ENCODE measurements at regions not wholly inside any gene's neighbourhood (a gene's known extent, or its start where the extent isn't known, plus 50 kb on each side); places are given as distances from the start of the nearest gene placed in this dataset.

DNA sequence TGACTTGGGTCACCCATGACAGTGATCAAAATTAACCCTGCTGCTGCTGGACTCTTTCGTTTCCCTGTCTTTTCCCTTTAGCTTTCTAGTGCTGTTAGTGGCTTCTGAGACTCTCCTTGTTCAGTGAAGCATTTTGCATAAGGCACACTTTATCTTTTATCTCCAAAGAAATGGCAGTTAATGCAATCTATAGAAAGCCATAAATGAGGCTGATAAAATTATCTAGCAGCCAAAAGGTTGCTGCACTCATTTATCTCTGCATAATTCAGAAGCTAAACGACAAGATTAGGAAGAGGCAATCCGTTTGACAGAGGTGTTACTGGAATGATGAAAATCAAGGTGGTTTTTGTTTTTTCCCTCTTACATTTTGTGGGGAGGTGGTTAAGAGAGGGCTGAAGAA lies 1109.5 kb upstream of the EEF2KMT start:
- no peak for DNase-seq

DNA sequence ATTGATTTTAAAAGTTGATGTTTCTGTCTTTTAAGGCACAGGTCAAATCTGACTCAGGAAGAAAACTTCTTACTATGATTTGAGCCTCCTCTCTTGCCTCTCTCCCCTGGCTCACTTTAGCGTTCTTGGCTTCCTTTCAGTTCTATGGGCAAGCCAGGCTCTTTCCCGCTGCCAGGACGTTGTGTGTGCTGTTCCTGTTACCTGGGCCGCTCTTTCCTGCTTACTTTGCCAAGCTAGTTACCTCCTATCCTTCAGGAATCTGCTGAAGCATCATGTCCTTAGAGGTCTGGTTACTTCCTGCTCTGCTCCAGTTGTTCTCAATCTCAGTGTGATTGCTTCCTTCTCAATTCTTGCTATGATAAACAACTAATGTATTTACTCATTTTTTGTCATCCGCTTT lies 1108.5 kb upstream of the EEF2KMT start:
- DNase-seq, result no peak

DNA sequence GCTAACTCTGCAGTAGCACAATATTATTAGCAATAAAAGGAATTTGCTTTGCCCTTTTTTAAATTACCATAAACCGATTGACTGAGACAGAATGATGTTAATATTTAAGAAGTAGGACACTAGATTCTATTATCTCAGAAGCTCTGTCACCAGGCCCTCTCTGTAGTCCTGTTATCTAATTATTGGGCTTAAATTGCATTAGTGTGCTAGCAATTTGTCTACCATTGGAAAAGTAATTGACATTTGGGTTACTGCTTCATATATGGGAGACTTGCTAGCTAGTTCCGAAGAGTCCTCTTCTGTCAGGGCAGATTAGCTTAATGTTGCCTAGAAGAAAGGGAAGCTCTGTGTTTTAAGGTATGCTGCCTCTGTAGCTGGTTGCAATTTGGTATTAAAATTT lies 1107.3 kb upstream of the EEF2KMT start:
- no peak for DNase-seq

DNA sequence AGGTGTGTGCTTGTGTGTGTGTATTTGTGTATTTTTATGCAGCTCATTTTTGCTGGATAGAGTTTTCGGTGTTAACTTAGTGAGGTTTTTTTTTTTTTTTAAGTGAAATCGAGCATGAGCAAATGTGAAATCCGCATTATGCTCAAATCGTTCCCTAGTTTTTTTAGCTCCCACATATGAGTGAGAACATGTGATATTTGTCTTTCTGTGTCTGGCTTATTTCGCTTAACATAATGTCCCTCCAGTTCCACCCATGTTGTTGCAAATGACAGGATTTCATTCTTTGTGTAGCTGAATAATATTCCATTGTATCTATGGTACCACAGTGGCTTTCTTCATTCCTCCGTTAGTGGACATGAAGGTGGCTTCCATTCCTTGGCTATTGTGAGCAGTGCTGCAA lies 1103.3 kb upstream of the EEF2KMT start:
- no peak for DNase-seq

DNA sequence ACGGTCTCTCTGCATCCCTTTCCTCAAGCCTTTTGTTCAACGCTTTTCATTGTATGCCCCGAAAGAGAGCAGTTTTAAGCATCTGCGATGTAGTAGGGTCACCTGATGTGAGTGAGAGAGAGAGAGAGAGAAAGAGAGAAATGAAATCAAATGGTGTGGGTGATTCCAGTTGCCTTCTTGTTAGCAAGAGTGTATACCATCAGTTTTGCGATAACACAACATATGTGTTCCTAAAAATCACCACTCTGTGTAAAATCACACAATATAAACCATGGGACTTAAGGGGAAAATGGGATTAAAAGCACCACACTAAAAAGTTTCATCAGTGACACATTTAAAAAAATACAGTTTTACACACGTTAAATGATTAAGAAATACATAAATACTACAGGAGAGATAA lies 1102.7 kb upstream of the EEF2KMT start:
- DNase-seq, result no peak

DNA sequence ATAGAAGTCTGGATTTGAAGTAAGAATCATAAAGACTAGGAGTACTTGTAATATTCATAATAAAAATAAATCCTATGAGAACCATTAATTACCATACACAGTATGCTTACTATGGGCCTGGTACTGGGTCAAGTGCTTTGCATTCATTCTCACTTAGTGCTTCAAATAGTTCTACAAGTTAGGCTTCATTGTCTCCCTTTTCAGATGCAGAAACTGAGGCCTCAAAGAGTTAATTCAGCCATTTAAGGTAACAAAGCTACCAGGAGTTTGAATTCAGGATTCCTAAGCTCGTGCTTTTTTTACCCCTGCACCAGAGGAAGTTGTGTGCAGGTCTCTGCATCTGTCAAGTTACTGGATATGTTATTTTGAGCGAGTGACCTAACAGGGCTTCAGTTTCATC lies 1098.4 kb upstream of the EEF2KMT start:
- DNase-seq, result no peak

DNA sequence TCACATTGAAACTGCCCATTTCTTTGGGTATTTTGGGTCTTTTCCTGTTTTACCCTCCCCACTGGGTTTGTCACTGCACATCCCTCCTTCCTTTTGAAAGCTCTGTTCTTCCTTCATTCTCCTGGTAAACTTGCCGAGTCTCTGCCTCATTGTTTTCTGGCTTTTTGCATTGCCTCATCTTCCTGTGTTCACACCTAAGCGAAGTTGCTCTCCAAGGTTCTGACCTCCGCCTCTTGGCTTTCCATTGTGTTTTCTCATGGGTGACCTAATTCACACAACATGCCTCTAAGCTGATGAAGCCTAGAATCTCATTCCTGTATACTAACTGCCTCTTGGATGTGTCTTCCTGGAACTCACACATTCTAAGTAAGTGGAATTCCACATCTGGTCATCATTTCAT lies 1096.1 kb upstream of the EEF2KMT start:
- DNase-seq, result peak in 2 of 3 donors; percentile 0 to 18

DNA sequence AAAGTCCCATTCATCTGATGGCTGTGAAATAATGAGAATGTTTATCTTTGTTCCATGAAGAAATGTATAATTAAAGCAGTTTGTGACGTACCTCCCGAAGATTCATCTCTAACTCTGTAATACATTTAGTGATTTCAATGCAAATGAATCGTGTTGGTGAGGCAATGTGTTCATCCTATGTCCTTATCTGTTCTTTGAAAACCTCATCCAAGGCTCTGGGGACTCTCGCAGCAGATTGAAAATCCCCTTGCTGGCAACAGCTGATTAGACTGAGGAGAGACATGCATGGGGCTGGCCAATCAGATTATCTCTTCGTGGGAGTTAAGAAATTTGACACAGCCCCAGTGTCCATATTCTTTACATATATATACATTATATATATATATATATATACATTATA lies 1095.4 kb upstream of the EEF2KMT start:
- DNase-seq, result no peak

DNA sequence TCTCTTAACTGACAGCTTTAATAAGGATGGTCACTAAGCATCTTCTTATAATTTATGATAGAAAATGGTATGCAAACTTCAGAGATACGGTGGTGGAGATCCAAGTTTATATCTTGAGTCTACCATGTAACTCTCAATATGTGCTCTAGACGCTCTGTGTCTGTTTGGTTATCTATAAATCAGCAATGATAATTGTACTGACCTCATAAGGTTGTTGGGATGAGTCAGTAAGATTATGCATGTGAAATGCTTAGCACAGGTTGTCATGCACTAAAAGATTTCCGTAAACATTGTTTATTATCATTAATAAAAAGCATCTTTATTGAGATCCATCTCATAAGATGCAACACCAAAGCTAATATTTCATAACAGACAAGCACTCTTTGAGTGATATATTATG lies 1094.9 kb upstream of the EEF2KMT start:
- no peak for DNase-seq

DNA sequence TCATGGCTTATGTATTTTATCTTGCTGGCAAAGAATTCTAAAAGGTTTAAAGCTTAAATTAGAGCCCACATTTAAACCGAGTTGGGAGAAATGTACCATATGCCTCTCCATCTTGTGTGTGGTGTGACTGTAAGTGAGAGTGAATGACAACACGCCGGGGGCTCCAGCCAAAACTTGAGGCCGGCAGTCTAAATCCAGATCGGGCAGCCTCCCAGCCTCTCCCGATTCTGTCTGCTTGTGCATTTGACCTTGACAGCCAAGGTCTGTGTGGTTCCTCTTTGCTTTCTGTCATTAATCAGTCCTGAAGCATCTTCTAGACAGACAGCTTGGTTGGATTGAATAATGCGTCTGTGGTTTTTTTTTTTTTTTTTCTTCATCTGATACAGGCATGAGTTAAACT lies 1093.2 kb upstream of the EEF2KMT start:
- DNase-seq, result no peak

DNA sequence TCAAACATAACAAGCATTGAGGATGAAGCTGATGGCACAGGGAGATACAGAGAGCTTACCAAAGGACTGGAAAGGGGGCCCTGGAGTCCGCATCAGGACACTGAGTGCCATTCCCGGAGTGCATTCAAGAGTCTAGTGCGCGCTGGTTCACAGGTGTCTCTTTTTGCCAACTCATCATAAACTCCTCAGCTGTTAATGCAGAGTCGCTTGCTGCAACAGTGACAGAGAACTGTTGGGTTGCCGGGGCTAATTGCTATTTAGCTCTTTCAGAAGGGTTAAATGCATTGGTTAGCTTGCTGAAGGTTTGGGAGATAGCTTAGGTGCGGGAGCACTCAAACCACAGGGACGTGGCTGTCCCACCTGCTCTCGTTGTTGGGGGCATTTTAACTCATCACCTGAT lies 1091.6 kb upstream of the EEF2KMT start:
- no peak for DNase-seq

DNA sequence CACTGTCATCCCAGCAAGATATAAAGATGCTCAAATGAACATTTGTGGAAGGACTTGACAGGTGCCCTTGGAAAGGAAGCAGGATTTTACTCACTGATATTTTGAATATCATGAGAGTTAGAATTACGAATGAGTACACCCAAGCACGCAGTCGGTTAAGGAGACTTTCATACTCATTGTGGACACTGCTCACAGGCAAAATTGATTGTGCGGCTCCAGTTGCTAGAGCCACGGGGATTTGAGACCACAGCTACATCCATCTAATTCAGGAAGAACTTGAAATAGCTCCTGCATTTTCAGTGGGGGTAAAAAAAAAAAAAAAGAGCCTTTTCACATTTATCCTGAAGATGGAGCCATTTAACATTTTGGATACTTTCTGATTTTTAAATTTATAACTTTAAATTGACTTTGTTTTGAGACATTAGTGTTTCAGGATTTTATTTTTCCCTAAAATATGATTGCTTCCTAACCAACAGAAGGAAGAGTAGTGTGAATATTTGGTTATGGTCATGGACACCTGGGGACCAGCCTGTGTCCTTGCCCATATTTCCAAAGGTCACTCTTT lies 1080.1 kb upstream of the EEF2KMT start:
- no peak for DNase-seq

DNA sequence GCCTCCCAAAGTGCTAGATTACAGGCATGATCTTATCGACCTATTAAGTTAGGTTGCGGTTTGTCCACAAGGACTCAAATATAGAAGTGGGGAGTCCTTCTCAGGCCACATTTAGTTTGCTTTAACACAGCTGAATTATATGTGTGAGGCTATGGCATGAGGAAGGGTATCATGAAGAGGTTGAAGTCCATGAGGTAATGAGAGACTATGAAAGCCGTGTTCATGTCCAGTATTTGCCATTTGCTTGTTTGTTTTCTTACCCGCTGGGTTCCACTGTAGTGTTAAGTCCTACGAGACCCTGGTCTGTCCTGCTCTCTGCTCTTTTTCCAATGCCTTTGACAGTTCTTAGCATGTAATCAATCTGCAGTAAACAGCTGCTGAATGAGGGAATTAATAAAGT lies 1072.4 kb upstream of the EEF2KMT start:
- no peak for DNase-seq

DNA sequence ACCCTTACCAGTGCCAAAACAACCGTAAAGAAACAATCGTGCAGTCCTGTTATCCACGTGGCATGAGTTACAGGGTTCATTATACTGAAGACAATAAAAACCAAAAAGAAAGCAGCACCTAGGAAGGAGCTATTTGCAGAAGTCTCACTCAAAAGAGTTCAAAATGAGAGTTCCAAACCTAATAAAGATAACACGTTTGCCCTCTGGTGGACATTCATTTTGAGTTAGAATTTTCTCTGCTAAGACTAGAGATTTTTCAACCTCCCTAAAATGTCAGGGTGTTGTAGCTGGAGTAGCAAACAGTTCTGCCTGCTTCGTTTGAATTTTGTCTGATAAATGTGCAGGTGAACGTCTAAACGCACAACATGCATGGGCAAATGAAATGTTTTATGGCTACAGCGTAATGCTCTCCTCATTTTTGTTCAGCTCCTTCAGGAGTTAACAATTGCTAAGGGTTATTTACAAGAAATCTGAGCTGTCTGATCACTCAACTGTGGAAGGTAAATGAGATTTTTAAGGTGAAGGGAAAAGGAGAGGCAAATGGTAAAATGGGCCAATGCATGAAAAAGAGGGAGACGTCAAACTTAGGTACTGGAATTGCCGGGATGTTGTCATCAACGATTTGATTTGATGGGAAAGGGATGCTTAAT lies 1067.9 kb upstream of the EEF2KMT start:
- peak in 1 of 3 donors; percentile 4 for DNase-seq

DNA sequence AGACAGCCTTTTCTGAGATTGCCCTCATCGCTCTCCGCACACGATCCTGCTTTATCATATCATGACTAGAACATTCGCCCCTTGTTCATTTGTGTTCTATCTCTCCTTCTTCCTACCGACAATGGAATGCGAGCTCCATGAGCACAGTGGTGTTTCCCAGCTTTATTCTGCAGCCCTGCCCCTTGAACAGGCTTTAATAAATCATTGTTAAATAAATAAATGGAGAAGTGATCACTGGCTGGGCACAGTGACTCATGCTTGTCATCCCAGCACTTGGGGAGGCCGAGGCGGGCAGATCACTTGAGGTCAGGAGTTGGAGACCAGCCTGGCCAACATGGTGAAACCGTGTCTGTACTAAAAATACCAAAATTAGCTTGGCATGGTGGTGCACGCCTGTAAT lies 1063.3 kb upstream of the EEF2KMT start:
- DNase-seq, result no peak

DNA sequence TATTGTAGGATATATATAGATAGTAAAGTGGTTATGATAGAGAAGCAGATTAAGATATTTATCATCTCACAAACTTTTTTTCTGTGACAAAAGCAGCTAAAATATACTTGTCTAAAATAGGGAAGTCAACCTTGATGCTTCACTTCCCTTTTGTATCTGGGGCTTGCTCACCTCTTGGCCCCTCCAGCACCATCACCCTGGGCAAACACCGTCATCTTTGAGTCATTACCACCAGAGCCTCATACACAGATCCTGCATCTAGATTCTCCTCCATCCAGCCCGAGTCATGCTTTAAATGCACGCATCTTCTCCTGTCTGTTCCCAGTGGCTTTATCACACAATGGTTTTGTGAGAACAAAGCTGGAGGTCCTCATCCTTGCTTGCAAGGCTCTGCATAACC lies 1062.7 kb upstream of the EEF2KMT start:
- no peak for DNase-seq

DNA sequence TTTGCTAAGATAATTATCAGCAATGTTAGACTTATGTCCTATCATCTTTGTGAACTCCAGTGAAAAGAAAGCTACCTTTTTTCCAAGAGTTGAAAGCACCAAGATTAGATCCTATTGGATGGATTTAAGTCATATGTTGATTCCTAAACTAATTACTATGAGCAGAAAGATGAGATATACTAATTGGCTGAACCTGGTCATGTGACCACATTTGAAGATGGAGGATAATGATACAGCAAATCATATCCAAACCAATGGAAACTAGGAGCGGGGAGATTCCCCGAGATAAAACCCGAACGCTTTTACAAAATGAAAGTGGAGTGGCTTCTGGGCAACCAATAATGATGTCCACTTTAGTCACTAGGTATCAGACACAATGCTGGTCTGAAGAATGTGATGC lies 1060.2 kb upstream of the EEF2KMT start:
- DNase-seq, result no peak

DNA sequence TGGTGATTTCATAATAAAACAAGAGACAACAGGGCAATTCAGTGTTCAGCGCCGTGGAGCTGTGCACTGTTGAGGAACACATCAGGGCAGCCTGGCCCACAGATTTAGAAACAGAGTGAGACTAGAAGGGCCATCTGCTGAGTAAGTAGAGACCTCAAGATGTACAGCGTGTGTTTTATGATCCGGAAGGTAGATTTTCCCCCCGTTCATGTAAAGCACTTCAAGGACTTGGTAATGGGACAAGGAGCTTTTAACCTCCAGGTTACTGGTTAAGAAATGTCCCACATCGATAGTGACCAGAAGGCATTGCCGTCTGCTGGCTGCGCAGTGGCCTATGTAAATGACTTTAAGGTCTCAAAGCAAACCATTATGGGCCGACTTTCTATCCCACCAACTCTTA lies 1057.7 kb upstream of the EEF2KMT start:
- no peak for DNase-seq

DNA sequence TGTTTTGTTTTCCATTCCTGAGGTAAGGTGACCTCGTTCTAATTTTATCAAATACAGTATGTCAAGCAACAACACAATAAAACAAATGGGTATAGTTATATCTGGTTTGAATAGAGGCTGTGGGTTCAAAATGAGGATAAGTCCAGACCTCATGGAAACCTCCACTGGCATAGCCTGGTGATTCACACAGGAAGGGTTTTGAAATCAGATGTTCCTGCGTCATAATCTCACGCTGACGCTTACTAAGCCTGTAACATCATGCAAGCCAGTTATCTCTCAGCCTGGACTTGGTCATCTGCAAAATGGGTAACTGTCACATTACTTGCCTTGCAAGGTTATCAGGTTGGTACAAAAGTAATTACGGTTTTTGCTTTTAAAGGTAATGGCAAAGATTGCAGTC lies 1056.3 kb upstream of the EEF2KMT start:
- DNase-seq, result no peak

DNA sequence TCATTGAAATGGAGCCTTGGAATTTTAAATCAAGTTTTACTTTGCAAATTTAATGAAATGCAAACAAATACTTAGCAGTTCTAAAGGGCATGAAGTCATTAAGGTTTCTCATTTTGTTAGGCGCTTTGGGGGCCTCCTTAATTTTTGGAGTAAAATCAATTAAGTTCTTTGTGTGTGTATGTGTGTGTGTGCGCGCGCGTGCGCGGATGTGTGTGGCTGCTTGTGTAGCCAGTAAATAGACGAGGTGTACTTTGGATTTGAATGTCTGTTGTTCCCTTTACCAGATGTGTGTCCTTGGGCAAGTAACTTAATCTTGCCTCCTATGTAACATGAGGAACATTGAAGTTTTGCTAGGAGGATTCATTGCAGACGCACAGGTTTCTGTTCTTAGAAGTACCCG lies 1051.4 kb upstream of the EEF2KMT start:
- DNase-seq, result no peak

DNA sequence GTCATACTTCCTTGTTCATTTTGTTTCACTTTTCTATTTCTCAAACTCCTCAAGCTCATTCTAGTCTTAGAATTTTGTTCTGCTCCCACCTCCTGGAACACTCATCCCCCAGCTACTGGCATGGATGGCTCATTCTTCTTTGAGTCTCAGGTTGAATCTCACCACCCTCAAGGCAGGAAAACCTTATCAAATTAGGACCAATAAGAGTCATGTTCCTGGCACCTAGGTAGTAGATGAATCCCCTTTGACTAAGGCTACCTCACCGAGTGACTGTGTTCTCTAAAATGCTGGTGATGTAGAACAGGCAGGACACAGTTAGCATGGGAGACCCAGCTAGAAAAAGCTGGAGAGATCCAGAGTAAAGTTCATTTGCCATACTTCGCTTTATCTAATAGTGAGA lies 1050.8 kb upstream of the EEF2KMT start:
- DNase-seq, result no peak

DNA sequence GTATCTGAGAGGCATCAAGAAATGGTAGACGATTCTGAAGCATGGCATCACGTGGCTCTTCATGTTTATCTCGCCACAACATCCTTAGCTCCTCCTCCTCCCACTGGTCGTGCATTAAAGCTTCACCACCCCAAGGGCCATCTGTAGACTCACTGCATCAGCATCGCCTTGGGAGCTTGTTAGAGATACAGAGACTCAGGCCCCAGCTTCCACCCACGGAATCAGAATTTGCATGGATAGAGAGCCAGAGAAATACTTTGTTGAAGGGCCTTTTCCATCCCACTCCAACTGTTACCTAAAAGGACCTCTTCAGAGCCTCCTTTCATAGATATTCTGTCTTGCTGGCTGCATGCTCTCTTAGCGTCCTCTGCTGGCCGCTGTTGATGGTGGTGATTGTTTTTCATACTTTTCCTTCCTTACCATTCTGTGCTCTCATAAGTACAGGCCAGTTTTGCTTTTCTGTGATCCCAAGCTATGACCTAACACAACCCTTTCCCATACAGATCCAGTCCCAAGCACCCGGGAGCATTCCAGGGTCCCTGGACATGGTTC lies 1049.4 kb upstream of the EEF2KMT start:
- DNase-seq, result no peak

DNA sequence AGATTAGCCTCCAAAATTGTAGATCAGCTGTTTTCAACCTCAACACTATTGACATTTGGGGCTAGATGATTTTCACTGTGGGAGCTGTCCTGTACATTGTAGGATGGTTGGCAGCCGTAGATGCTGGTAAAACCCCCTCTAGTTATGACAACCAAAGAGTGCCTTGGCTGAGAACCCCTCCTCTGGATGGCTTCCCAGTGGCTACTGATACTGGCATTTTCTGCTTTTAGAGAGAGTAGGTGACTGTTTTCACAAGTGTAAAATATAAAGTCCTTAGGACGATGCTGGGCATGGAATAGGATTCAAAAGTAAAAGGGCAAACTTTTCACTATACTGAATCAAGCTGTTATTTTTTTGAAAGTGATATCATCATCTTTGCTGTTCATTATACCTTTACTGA lies 1048.8 kb upstream of the EEF2KMT start:
- DNase-seq, result no peak

DNA sequence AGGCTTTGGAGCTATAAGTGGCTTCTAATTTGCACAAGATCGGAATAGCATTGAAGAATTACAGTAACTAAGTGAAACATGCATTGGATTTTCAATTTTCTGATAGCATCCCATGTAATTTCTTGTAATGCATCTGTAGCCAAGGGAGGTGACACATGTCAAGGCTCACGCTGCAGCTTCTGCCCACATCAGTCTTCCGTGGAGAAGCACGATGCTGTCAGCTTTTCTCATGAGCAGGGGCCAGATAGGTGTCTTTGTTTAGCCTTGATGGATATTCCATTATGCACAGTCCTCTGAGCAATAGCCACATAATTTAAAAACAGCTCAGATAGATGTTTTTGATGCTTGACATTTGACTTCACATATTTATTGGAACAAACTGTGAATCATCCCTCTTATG lies 1046.9 kb upstream of the EEF2KMT start:
- DNase-seq, result no peak

Data from muscle of back (tissue), 3 donors.